ENCODE measurements at regions not wholly inside any gene's neighbourhood (a gene's known extent, or its start where the extent isn't known, plus 50 kb on each side); places are given as distances from the start of the nearest gene placed in this dataset.

- Histone ChIP-seq H3K27ac (peak overlapping the region in 3 of 4 donors; percentile 0 to 49 (median 31)), H3K9me3 (no peaks in the 10 kb centered on the region), H3K4me1 (peaks cover 0 to 15% (median 0%) of the 10 kb centered on the region in 3 donors), H3K27me3 (no peaks in the 10 kb centered on the region), H3K36me3 (no peaks in the 10 kb centered on the region), H3K4me3 (no peak overlapping the region)
- peak; percentile 71 for ATAC-seq
- 21 to 34% methylated on average over 7 to 8 of the region's 8 CpGs for WGBS, 2 donors (ENCODE audit: low coverage in 1 of 2)
- TF ChIP-seq POLR2A (IDR thresholded peaks at IDR 0.05) (no peak), POLR2AphosphoS5 (IDR thresholded peaks at IDR 0.05) (no peak), CTCF (IDR thresholded peaks at IDR 0.05) (no peak), EP300 (IDR thresholded peaks at IDR 0.05) (no peak)
These were observed 139.0 kb downstream of the PXDC1 start for GRCh38 chr6:3612341-3613041.

GRCh38 chr6:3610921-3611320 is 140.6 kb downstream of the PXDC1 start:
- H3K27me3 ChIP-seq, result no peaks in the 10 kb centered on the region
- H3K36me3 ChIP-seq, result no peaks in the 10 kb centered on the region
- no peaks in the 10 kb centered on the region for H3K9me3 ChIP-seq
- no peak overlapping the region for H3K4me3 ChIP-seq
- WGBS, 2 donors (ENCODE audit: low coverage in 1 of 2), result 79 to 87% methylated on average over 6 to 7 of the region's 7 CpGs
- no peak overlapping the region for H3K27ac ChIP-seq
- H3K4me1 ChIP-seq, result peaks cover 0 to 15% (median 0%) of the 10 kb centered on the region in 3 donors
- ATAC-seq, result no peak
- no peak for TF ChIP-seq POLR2A (IDR thresholded peaks at IDR 0.05)
- no peak for TF ChIP-seq EP300 (IDR thresholded peaks at IDR 0.05)
- TF ChIP-seq POLR2AphosphoS5 (IDR thresholded peaks at IDR 0.05), result no peak
- TF ChIP-seq CTCF (IDR thresholded peaks at IDR 0.05), result no peak

GRCh38 chr6:3610206-3610605 is 141.3 kb downstream of the PXDC1 start:
- WGBS, 2 donors (ENCODE audit: low coverage in 1 of 2), result 25 to 50% methylated on average over 2 to 5 of the region's 5 CpGs
- Histone ChIP-seq H3K4me1 (peaks cover 0 to 15% (median 0%) of the 10 kb centered on the region in 3 donors), H3K9me3 (no peaks in the 10 kb centered on the region), H3K4me3 (no peak overlapping the region), H3K27ac (no peak overlapping the region), H3K27me3 (no peaks in the 10 kb centered on the region), H3K36me3 (no peaks in the 10 kb centered on the region)
- ATAC-seq, result no peak
- TF ChIP-seq CTCF (IDR thresholded peaks at IDR 0.05) (no peak), EP300 (IDR thresholded peaks at IDR 0.05) (no peak), POLR2A (IDR thresholded peaks at IDR 0.05) (no peak), POLR2AphosphoS5 (IDR thresholded peaks at IDR 0.05) (no peak)

- Histone ChIP-seq H3K27ac (no peak overlapping the region), H3K4me1 (peaks cover 0 to 15% (median 0%) of the 10 kb centered on the region in 3 donors), H3K27me3 (no peaks in the 10 kb centered on the region), H3K36me3 (no peaks in the 10 kb centered on the region), H3K4me3 (no peak overlapping the region), H3K9me3 (no peaks in the 10 kb centered on the region)
- ATAC-seq, result no peak
- TF ChIP-seq POLR2A (IDR thresholded peaks at IDR 0.05) (no peak), CTCF (IDR thresholded peaks at IDR 0.05) (no peak), EP300 (IDR thresholded peaks at IDR 0.05) (no peak), POLR2AphosphoS5 (IDR thresholded peaks at IDR 0.05) (no peak)
- 60 to 88% methylated on average over 1 to 3 of the region's 3 CpGs for WGBS, 2 donors (ENCODE audit: low coverage in 1 of 2)
These were observed 142.1 kb downstream of the PXDC1 start for GRCh38 chr6:3609388-3609787.

GRCh38 chr6:3608159-3608558 is 143.4 kb downstream of the PXDC1 start:
- H3K4me1 ChIP-seq, result peaks cover 0 to 15% (median 0%) of the 10 kb centered on the region in 3 donors
- TF ChIP-seq CTCF (IDR thresholded peaks at IDR 0.05) (no peak), POLR2AphosphoS5 (IDR thresholded peaks at IDR 0.05) (no peak), EP300 (IDR thresholded peaks at IDR 0.05) (no peak), POLR2A (IDR thresholded peaks at IDR 0.05) (no peak)
- no peaks in the 10 kb centered on the region for H3K27me3 ChIP-seq
- no peak for ATAC-seq
- no peak overlapping the region for H3K27ac ChIP-seq
- H3K4me3 ChIP-seq, result no peak overlapping the region
- WGBS, 2 donors (ENCODE audit: low coverage in 1 of 2), result 83 to 95% methylated on average over 6 to 9 of the region's 10 CpGs
- no peaks in the 10 kb centered on the region for H3K9me3 ChIP-seq
- H3K36me3 ChIP-seq, result no peaks in the 10 kb centered on the region

Data from gastroesophageal sphincter (tissue), 4 donors.